Mesenchymal stem cell (in vitro differentiated cells and primary cell): ENCODE measurements at regions not wholly inside any gene's neighbourhood (a gene's known extent, or its start where the extent isn't known, plus 50 kb on each side); places are given as distances from the start of the nearest gene placed in this dataset.

Source experiments
- DNase-seq: peaks from one replicate; pipeline ENCODE4 v3.0.0-alpha.2; 2013
- H2AFZ ChIP-seq: one replicate; pipeline ENCODE4 v1.6.1; 2013; ENCODE audit warnings: low read depth, mild to moderate bottlenecking, control low read depth, inconsistent platforms, low read length, moderate library complexity
- H2AK5ac ChIP-seq: 2 replicates; pipeline ENCODE4 v1.6.1; 2013; ENCODE audit warnings: low read length, moderate library complexity, mild to moderate bottlenecking, inconsistent platforms; ENCODE audit not compliant: severe bottlenecking
- H2BK120ac ChIP-seq: one replicate; pipeline ENCODE4 v1.6.1; 2013; ENCODE audit warnings: low read depth, mild to moderate bottlenecking, inconsistent platforms, low read length, moderate library complexity
- H2BK12ac ChIP-seq, 2 experiments: one replicate each; pipeline ENCODE4 v1.6.1; 2013; ENCODE audit warnings: inconsistent platforms in 2 of 2, low read length in 2 of 2, mild to moderate bottlenecking in 2 of 2, moderate library complexity in 2 of 2, control low read depth in 1 of 2
- H2BK15ac ChIP-seq: one replicate; pipeline ENCODE4 v1.6.1; 2013; ENCODE audit warnings: mild to moderate bottlenecking, low read depth, inconsistent platforms; ENCODE audit not compliant: poor library complexity, severe bottlenecking
- H2BK5ac ChIP-seq: 2 replicates; pipeline ENCODE4 v1.6.1; 2013; ENCODE audit warnings: low read depth, mild to moderate bottlenecking, low read length, control low read depth, inconsistent platforms; ENCODE audit not compliant: poor library complexity, severe bottlenecking
- H3K14ac ChIP-seq, 2 experiments: one replicate each; pipeline ENCODE4 v1.6.1; 2013; ENCODE audit warnings: inconsistent platforms in 2 of 2, low read length in 2 of 2, control low read depth in 1 of 2, mild to moderate bottlenecking in 1 of 2, moderate library complexity in 1 of 2
- H3K18ac ChIP-seq, 2 experiments: one replicate each; pipeline ENCODE4 v1.6.1; 2013; ENCODE audit warnings: inconsistent platforms in 2 of 2, low read length in 2 of 2, control low read depth in 1 of 2, low read depth in 1 of 2, mild to moderate bottlenecking in 1 of 2
- H3K23ac ChIP-seq, 2 experiments: one replicate each; pipeline ENCODE4 v1.6.1; 2013; ENCODE audit warnings: inconsistent platforms in 2 of 2, low read length in 2 of 2, mild to moderate bottlenecking in 2 of 2, moderate library complexity in 2 of 2, control low read depth in 1 of 2
- H3K27ac ChIP-seq: 2 replicates; pipeline ENCODE4 v1.5.1; 2013; ENCODE audit warnings: mild to moderate bottlenecking, moderate library complexity, low read length, control low read depth, inconsistent platforms; ENCODE audit not compliant: poor library complexity, severe bottlenecking
- H3K27me3 ChIP-seq, 2 experiments: 2 replicates each; pipeline versions ENCODE4 v1.6.1 to v1.7.0; 2013; ENCODE audit warnings: low read length in 2 of 2, mild to moderate bottlenecking in 2 of 2, moderate library complexity in 2 of 2, control low read depth in 1 of 2, inconsistent platforms in 1 of 2; ENCODE audit not compliant: control insufficient read depth in 1 of 2, insufficient read depth in 1 of 2
- H3K36me3 ChIP-seq, 2 experiments: 2 replicates each; pipeline versions ENCODE4 v1.6.1 to v1.7.0; 2013; ENCODE audit warnings: low read length in 2 of 2, control low read depth in 1 of 2, inconsistent platforms in 1 of 2, low read depth in 1 of 2, mild to moderate bottlenecking in 1 of 2; ENCODE audit not compliant: insufficient read depth in 2 of 2, control insufficient read depth in 1 of 2
- H3K4ac ChIP-seq, 2 experiments: one replicate each; pipeline ENCODE4 v1.6.1; 2013; ENCODE audit warnings: inconsistent platforms in 2 of 2, low read length in 2 of 2, mild to moderate bottlenecking in 2 of 2, moderate library complexity in 2 of 2, control low read depth in 1 of 2, low read depth in 1 of 2
- H3K4me1 ChIP-seq: 2 replicates; pipeline ENCODE4 v1.6.1; 2013; ENCODE audit warnings: low read depth, low read length, control low read depth; ENCODE audit not compliant: control insufficient read depth, insufficient read depth
- H3K4me2 ChIP-seq: 2 replicates; pipeline ENCODE4 v1.6.1; 2013; ENCODE audit warnings: low read length, mild to moderate bottlenecking, inconsistent platforms; ENCODE audit not compliant: poor library complexity, severe bottlenecking
- H3K4me3 ChIP-seq, 2 experiments: 2 replicates each; pipeline versions ENCODE4 v1.5.1 to v1.7.0; 2013; ENCODE audit warnings: low read length in 2 of 2, mild to moderate bottlenecking in 2 of 2, control low read depth in 1 of 2, low read depth in 1 of 2; ENCODE audit not compliant: insufficient read depth in 1 of 2
- H3K79me1 ChIP-seq: replicated peaks from 2 replicates; pipeline ENCODE4 v1.6.1; 2013; ENCODE audit warnings: mild to moderate bottlenecking, control low read depth, low read length, inconsistent platforms; ENCODE audit not compliant: poor library complexity, severe bottlenecking
- H3K9ac ChIP-seq: 2 replicates; pipeline ENCODE4 v1.7.0; 2013; ENCODE audit warnings: mild to moderate bottlenecking, low read length, moderate library complexity
- H3K9me3 ChIP-seq: 2 replicates; pipeline ENCODE4 v1.7.0; 2013; ENCODE audit warnings: mild to moderate bottlenecking, low read length; ENCODE audit not compliant: control insufficient read depth
- H4K8ac ChIP-seq: one replicate; pipeline ENCODE4 v1.6.1; 2013; ENCODE audit warnings: inconsistent platforms, mild to moderate bottlenecking, low read length, moderate library complexity
- H4K91ac ChIP-seq: one replicate; pipeline ENCODE4 v1.6.1; 2013; ENCODE audit warnings: mild to moderate bottlenecking, low read length, inconsistent platforms
- WGBS: methylation state at CpG from one replicate; pipeline ENCODE4 v1.1.7; 2013; ENCODE audit warnings: mixed read lengths; 5-methylcytosine and 5-hydroxymethylcytosine counted together

- Histone ChIP-seq H2AK5ac (no peak overlapping the region), H2AFZ (no peak overlapping the region), H3K23ac (no peak overlapping the region), H3K9ac (no peak overlapping the region), H3K4me2 (no peak overlapping the region), H3K4ac (no peak overlapping the region), H3K4me1 (no peaks in the 10 kb centered on the region), H3K14ac (no peak overlapping the region), H2BK12ac (no peak overlapping the region), H3K36me3 (no peaks in the 10 kb centered on the region), H3K9me3 (no peaks in the 10 kb centered on the region), H3K4me3 (no peak overlapping the region), H3K79me1 (no peaks in the 10 kb centered on the region), H4K8ac (no peak overlapping the region), H2BK5ac (no peak overlapping the region), H3K27me3 (no peaks in the 10 kb centered on the region), H4K91ac (no peak overlapping the region), H3K27ac (no peak overlapping the region), H3K18ac (no peak overlapping the region), H2BK15ac (no peak overlapping the region), H2BK120ac (no peak overlapping the region)
- no CpG with 5 or more reads among the region's 1 CpG for WGBS
- no peak for DNase-seq
Measured at GRCh38 chr5:125521289-125521688, 774.9 kb upstream of the ZNF608 start.

GRCh38 chr5:125525356-125525755, 778.9 kb upstream of the ZNF608 start:
- Histone ChIP-seq H2AFZ (no peak overlapping the region), H2BK120ac (no peak overlapping the region), H3K23ac (no peak overlapping the region), H2BK5ac (no peak overlapping the region), H4K8ac (no peak overlapping the region), H3K9me3 (no peaks in the 10 kb centered on the region), H3K4me1 (no peaks in the 10 kb centered on the region), H3K79me1 (no peaks in the 10 kb centered on the region), H3K27ac (no peak overlapping the region), H2BK15ac (no peak overlapping the region), H3K36me3 (no peaks in the 10 kb centered on the region), H3K4me3 (no peak overlapping the region), H3K4ac (no peak overlapping the region), H2BK12ac (no peak overlapping the region), H3K14ac (no peak overlapping the region), H3K27me3 (no peaks in the 10 kb centered on the region), H3K9ac (no peak overlapping the region), H4K91ac (no peak overlapping the region), H3K4me2 (no peak overlapping the region), H2AK5ac (no peak overlapping the region), H3K18ac (no peak overlapping the region)
- no peak for DNase-seq
- WGBS = 63% methylated on average over 2 of the region's 4 CpGs

- DNase-seq = no peak
- Histone ChIP-seq H3K9ac (no peak overlapping the region), H3K14ac (no peak overlapping the region)
Measured at GRCh38 chr5:125526966-125527365, 780.5 kb upstream of the ZNF608 start.

GRCh38 chr5:125528881-125529280, 782.4 kb upstream of the ZNF608 start:
- Histone ChIP-seq H3K4ac (no peak overlapping the region), H3K27ac (no peak overlapping the region), H2BK120ac (no peak overlapping the region), H3K9me3 (peaks cover 5% of the 10 kb centered on the region), H4K8ac (no peak overlapping the region), H2AFZ (no peak overlapping the region), H3K4me3 (no peak overlapping the region), H3K79me1 (no peaks in the 10 kb centered on the region), H3K4me1 (no peaks in the 10 kb centered on the region), H3K9ac (no peak overlapping the region), H2BK5ac (no peak overlapping the region), H2BK15ac (no peak overlapping the region), H3K18ac (no peak overlapping the region), H3K4me2 (no peak overlapping the region), H2AK5ac (no peak overlapping the region), H4K91ac (no peak overlapping the region), H3K14ac (no peak overlapping the region), H3K27me3 (no peaks in the 10 kb centered on the region), H3K23ac (no peak overlapping the region), H2BK12ac (no peak overlapping the region), H3K36me3 (no peaks in the 10 kb centered on the region)
- no peak for DNase-seq
- WGBS = 100% methylated on average over 1 of the region's 1 CpG

More at GRCh38 chr5:125526966-125527365, 780.5 kb upstream of the ZNF608 start:
- no peak overlapping the region for H3K27ac ChIP-seq
- H2BK120ac ChIP-seq = no peak overlapping the region
- H3K9me3 ChIP-seq = no peaks in the 10 kb centered on the region
- H3K18ac ChIP-seq = no peak overlapping the region
- no peak overlapping the region for H4K8ac ChIP-seq
- no peak overlapping the region for H2BK12ac ChIP-seq
- H2AK5ac ChIP-seq = no peak overlapping the region
- no peak overlapping the region for H3K23ac ChIP-seq
- no peaks in the 10 kb centered on the region for H3K27me3 ChIP-seq
- H2BK15ac ChIP-seq = no peak overlapping the region
- H3K4me1 ChIP-seq = no peaks in the 10 kb centered on the region
- H4K91ac ChIP-seq = no peak overlapping the region
- H2BK5ac ChIP-seq = no peak overlapping the region
- no peaks in the 10 kb centered on the region for H3K36me3 ChIP-seq
- H2AFZ ChIP-seq = no peak overlapping the region
- no peaks in the 10 kb centered on the region for H3K79me1 ChIP-seq
- H3K4ac ChIP-seq = no peak overlapping the region
- no peak overlapping the region for H3K4me2 ChIP-seq
- H3K4me3 ChIP-seq = no peak overlapping the region
